Esophagus muscularis mucosa (tissue), 4 donors: ENCODE measurements at regions not wholly inside any gene's neighbourhood (a gene's known extent, or its start where the extent isn't known, plus 50 kb on each side); places are given as distances from the start of the nearest gene placed in this dataset.
"Not testable (repeated sequence)": the region's sequence is repeated elsewhere in the genome, so short reads cannot be mapped to it uniquely, and the experiment has no call there.

ENCODE experiments used
- DNase-seq: peaks from one replicate; pipeline ENCODE4 v3.0.0-alpha.2; 2017; ENCODE audit errors: extremely low spot score
- H3K27ac ChIP-seq, 4 donors: fragments of 200-600 bp; sonication (generic); replicated peaks in 1 of 4; 1 replicate in 3 of 4; 2 replicates in 1 of 4; pipeline ENCODE4 v1.5.1; 2016 to 2019; ENCODE audit warnings: mild to moderate bottlenecking in 1 of 4
- H3K27me3 ChIP-seq, 4 donors: fragments of 200-600 bp; sonication (generic); one replicate each; pipeline versions ENCODE4 v1.5.1 to v1.6.0; 2016 to 2019
- H3K36me3 ChIP-seq, 4 donors: fragments of 200-600 bp; sonication (generic); one replicate each; pipeline ENCODE4 v1.5.1; 2016 to 2019
- H3K4me1 ChIP-seq, 4 donors: fragments of 200-600 bp; sonication (generic); one replicate each; pipeline ENCODE4 v1.5.1; 2016 to 2019
- H3K4me3 ChIP-seq, 4 donors: fragments of 200-600 bp; sonication (generic); 1 replicate in 2 of 4; 2 replicates in 2 of 4; pipeline ENCODE4 v1.5.1; 2016 to 2019; ENCODE audit warnings: mild to moderate bottlenecking in 4 of 4, moderate library complexity in 1 of 4
- H3K9me3 ChIP-seq, 4 donors: fragments of 200-600 bp; sonication (generic); 1 replicate in 3 of 4; 2 replicates in 1 of 4; pipeline ENCODE4 v1.5.1; 2016 to 2019
- CTCF ChIP-seq, 3 experiments: fragments of 200-600 bp in 2 of 3; fragments of 450-650 bp in 1 of 3; sonication (generic) in 2 of 3; IDR thresholded peaks; one replicate each; pipeline ENCODE4 v1.5.1; 2017 to 2019; ENCODE audit warnings: antibody characterized with exemption in 3 of 3, mild to moderate bottlenecking in 2 of 3, moderate library complexity in 1 of 3
- EP300 ChIP-seq: sonication (generic); formaldehyde crosslinking; IDR thresholded peaks from one replicate; pipeline ENCODE4 v1.6.1; 2017; ENCODE audit warnings: antibody characterized with exemption
- POLR2A ChIP-seq: fragments of 450-650 bp; IDR thresholded peaks from one replicate; pipeline ENCODE4 v1.6.1; 2017; ENCODE audit warnings: antibody characterized with exemption, moderate library complexity, mild to moderate bottlenecking, low read depth
- POLR2AphosphoS5 ChIP-seq, 2 donors: sonication (generic); formaldehyde crosslinking; IDR thresholded peaks; one replicate each; pipeline ENCODE4 v1.6.1; 2017; ENCODE audit warnings: antibody characterized with exemption in 2 of 2
- WGBS: methylation state at CpG from one replicate; pipeline ENCODE4 v1.1.5; 2018; 5-methylcytosine and 5-hydroxymethylcytosine counted together
- intact Hi-C: fragments of 100-400 bp; cut with DNase I; formaldehyde crosslinking; loops from one replicate; pipeline ENCODE4 v1.15.1; 2023

GRCh38 chr2:76009484-76009883 is 298.8 kb upstream of the GCFC2 start:
- DNase-seq, result no peak
- TF ChIP-seq CTCF (IDR thresholded peaks at IDR 0.05) (no peak), POLR2AphosphoS5 (IDR thresholded peaks at IDR 0.05) (no peak), EP300 (no peak), POLR2A (no peak)
- H3K36me3 ChIP-seq, result no peaks in the 10 kb centered on the region
- no peaks in the 10 kb centered on the region for H3K9me3 ChIP-seq
- 71% methylated on average over 2 of the region's 2 CpGs for WGBS
- intact Hi-C loops, result no loop called here
- no peaks in the 10 kb centered on the region for H3K4me1 ChIP-seq
- H3K27me3 ChIP-seq, result no peaks in the 10 kb centered on the region
- H3K27ac ChIP-seq, result no peak overlapping the region
- no peak overlapping the region for H3K4me3 ChIP-seq

GRCh38 chr2:76008001-76008702 is 297.4 kb upstream of the GCFC2 start:
- H3K4me1 ChIP-seq, result no peaks in the 10 kb centered on the region
- H3K4me3 ChIP-seq, result no peak overlapping the region
- no peak overlapping the region for H3K27ac ChIP-seq
- no peaks in the 10 kb centered on the region for H3K9me3 ChIP-seq
- intact Hi-C loops, result no loop called here
- TF ChIP-seq CTCF (IDR thresholded peaks at IDR 0.05), result no peak
- TF ChIP-seq POLR2AphosphoS5 (IDR thresholded peaks at IDR 0.05), result no peak
- no peak for TF ChIP-seq POLR2A
- TF ChIP-seq EP300, result no peak
- no peak for DNase-seq
- no peaks in the 10 kb centered on the region for H3K27me3 ChIP-seq
- 61% methylated on average over 7 of the region's 7 CpGs for WGBS
- H3K36me3 ChIP-seq, result no peaks in the 10 kb centered on the region

- H3K9me3 ChIP-seq, result peaks cover 0 to 9% (median 0%) of the 10 kb centered on the region in 4 donors
- no peaks in the 10 kb centered on the region for H3K4me1 ChIP-seq
- no peak for DNase-seq
- no peak overlapping the region for H3K4me3 ChIP-seq
- TF ChIP-seq EP300, result no peak
- no peaks in the 10 kb centered on the region for H3K27me3 ChIP-seq
- WGBS, result 86% methylated on average over 2 of the region's 2 CpGs
- no peaks in the 10 kb centered on the region for H3K36me3 ChIP-seq
- intact Hi-C loops, result no loop called here
- no peak overlapping the region for H3K27ac ChIP-seq
Observed at GRCh38 chr2:76000425-76000824, 289.7 kb upstream of the GCFC2 start.

- Histone ChIP-seq H3K36me3 (no peaks in the 10 kb centered on the region), H3K4me3 (no peak overlapping the region), H3K27me3 (no peaks in the 10 kb centered on the region), H3K27ac (no peak overlapping the region), H3K9me3 (peaks cover 0 to 25% (median 15%) of the 10 kb centered on the region in 4 donors), H3K4me1 (no peaks in the 10 kb centered on the region)
- DNase-seq, result no peak
- intact Hi-C loops, result no loop called here
- WGBS, result 86% methylated on average over 2 of the region's 2 CpGs
- TF ChIP-seq CTCF (IDR thresholded peaks at IDR 0.05) (no peak), POLR2AphosphoS5 (IDR thresholded peaks at IDR 0.05) (no peak), EP300 (no peak), POLR2A (no peak)
Observed at GRCh38 chr2:75998451-75998850, 287.7 kb upstream of the GCFC2 start.

GRCh38 chr2:75994759-75995158 is 284.0 kb upstream of the GCFC2 start:
- Histone ChIP-seq H3K36me3 (no peaks in the 10 kb centered on the region), H3K4me1 (no peaks in the 10 kb centered on the region), H3K9me3 (peaks cover 0 to 32% (median 26%) of the 10 kb centered on the region in 4 donors), H3K27ac (no peak overlapping the region), H3K4me3 (no peak overlapping the region), H3K27me3 (no peaks in the 10 kb centered on the region)
- TF ChIP-seq EP300, result no peak
- TF ChIP-seq POLR2A, result no peak
- TF ChIP-seq POLR2AphosphoS5 (IDR thresholded peaks at IDR 0.05), result no peak
- TF ChIP-seq CTCF (IDR thresholded peaks at IDR 0.05), result no peak
- 77% methylated on average over 4 of the region's 4 CpGs for WGBS
- DNase-seq, result no peak
- intact Hi-C loops, result no loop called here

GRCh38 chr2:75988622-75989021 is 277.9 kb upstream of the GCFC2 start:
- H3K4me1 ChIP-seq, H3K36me3 ChIP-seq, DNase-seq, intact Hi-C loops, H3K27me3 ChIP-seq, H3K27ac ChIP-seq, H3K4me3 ChIP-seq: not testable (repeated sequence)
- H3K9me3 ChIP-seq, result peaks cover 0 to 21% (median 15%) of the 10 kb centered on the region in 4 donors
- WGBS, result 94% methylated on average over 5 of the region's 5 CpGs
